HEK293 (cell line): ENCODE measurements at regions not wholly inside any gene's neighbourhood (a gene's known extent, or its start where the extent isn't known, plus 50 kb on each side); places are given as distances from the start of the nearest gene placed in this dataset.

Source experiments
- CTCF ChIA-PET: fragments of 350-600 bp; formaldehyde crosslinking; extraction: SDS; loops from one replicate; lab custom pipeline; 2021; ENCODE audit warnings: antibody characterized with exemption; lab: Yijun Ruan, JAX
- POLR2A ChIA-PET: fragments of 300-600 bp; formaldehyde crosslinking; extraction: SDS; loops from one replicate; lab custom pipeline; 2020; ENCODE audit warnings: antibody characterized with exemption, inconsistent platforms; lab: Yijun Ruan, JAX
- H3K27ac ChIP-seq: fragments of 200-500 bp; sonication (Bioruptor generic); 2 replicates; pipeline ENCODE4 v1.5.1; 2014; ENCODE audit warnings: low read depth, low read length, control low read depth, inconsistent platforms; ENCODE audit errors: extremely low read depth
- H3K36me3 ChIP-seq, 2 experiments: fragments of 200-500 bp in 1 of 2; sonication (Bioruptor generic) in 1 of 2; 1 replicate in 1 of 2; 2 replicates in 1 of 2; pipeline ENCODE4 v1.5.1; 2014 to 2017; ENCODE audit warnings: inconsistent platforms in 2 of 2, low read length in 2 of 2; ENCODE audit not compliant: control insufficient read depth in 2 of 2, insufficient read depth in 1 of 2
- H3K4me1 ChIP-seq: fragments of 200-500 bp; sonication (Bioruptor generic); 2 replicates; pipeline ENCODE4 v1.5.1; 2014; ENCODE audit warnings: mild to moderate bottlenecking, low read length, inconsistent platforms; ENCODE audit not compliant: control insufficient read depth, insufficient read depth
- H3K4me3 ChIP-seq: 2 replicates; pipeline ENCODE4 v1.5.1; 2011; ENCODE audit warnings: low read depth, mild to moderate bottlenecking, control low read depth, low read length, moderate library complexity
- H3K9me3 ChIP-seq: fragments of 200-500 bp; sonication (Bioruptor generic); 2 replicates; pipeline ENCODE4 v1.5.1; 2014; ENCODE audit warnings: low read depth, low read length, inconsistent platforms; ENCODE audit not compliant: control insufficient read depth, insufficient read depth
- MEIS1 ChIP-seq: sonication (generic); formaldehyde crosslinking; IDR thresholded peaks from 2 replicates; pipeline ENCODE4 v1.8.1; 2022; ENCODE audit warnings: missing genetic modification reagents, mild to moderate bottlenecking, borderline replicate concordance
- SCRT1 ChIP-seq: fragments of 450-650 bp; formaldehyde crosslinking; IDR thresholded peaks from 2 replicates; pipeline ENCODE4 v1.5.1; 2016; ENCODE audit warnings: missing biosample characterization, missing genetic modification characterization, borderline replicate concordance
- TRIM28 ChIP-seq: IDR thresholded peaks from 2 replicates; pipeline ENCODE4 v1.6.1; 2011; ENCODE audit warnings: low read length, control low read depth, borderline replicate concordance
- ZBTB1 ChIP-seq: fragments of 450-650 bp; formaldehyde crosslinking; IDR thresholded peaks from 2 replicates; pipeline ENCODE4 v1.5.1; 2016; ENCODE audit warnings: missing biosample characterization, missing genetic modification characterization
- ZNF366 ChIP-seq: fragments of 450-650 bp; formaldehyde crosslinking; conservative IDR thresholded peaks from 2 replicates; pipeline ENCODE4 v1.5.1; 2016; ENCODE audit warnings: missing biosample characterization, missing genetic modification characterization
- ZNF426 ChIP-seq: fragments of 450-650 bp; formaldehyde crosslinking; IDR thresholded peaks from 2 replicates; pipeline ENCODE4 v1.5.1; 2017; ENCODE audit warnings: missing biosample characterization, missing genetic modification characterization, mild to moderate bottlenecking, inconsistent platforms, moderate library complexity
- ZNF654 ChIP-seq: fragments of 450-650 bp; formaldehyde crosslinking; IDR thresholded peaks from 2 replicates; pipeline ENCODE4 v1.5.1; 2016; ENCODE audit warnings: low read depth, missing biosample characterization, missing genetic modification characterization
- ZNF791 ChIP-seq: fragments of 450-650 bp; formaldehyde crosslinking; IDR thresholded peaks from 2 replicates; pipeline ENCODE4 v1.5.1; 2016; ENCODE audit warnings: missing biosample characterization, missing genetic modification characterization
- ZNF792 ChIP-seq: fragments of 450-650 bp; formaldehyde crosslinking; IDR thresholded peaks from 2 replicates; pipeline ENCODE4 v1.5.1; 2016; ENCODE audit warnings: missing biosample characterization, missing genetic modification characterization

DNA sequence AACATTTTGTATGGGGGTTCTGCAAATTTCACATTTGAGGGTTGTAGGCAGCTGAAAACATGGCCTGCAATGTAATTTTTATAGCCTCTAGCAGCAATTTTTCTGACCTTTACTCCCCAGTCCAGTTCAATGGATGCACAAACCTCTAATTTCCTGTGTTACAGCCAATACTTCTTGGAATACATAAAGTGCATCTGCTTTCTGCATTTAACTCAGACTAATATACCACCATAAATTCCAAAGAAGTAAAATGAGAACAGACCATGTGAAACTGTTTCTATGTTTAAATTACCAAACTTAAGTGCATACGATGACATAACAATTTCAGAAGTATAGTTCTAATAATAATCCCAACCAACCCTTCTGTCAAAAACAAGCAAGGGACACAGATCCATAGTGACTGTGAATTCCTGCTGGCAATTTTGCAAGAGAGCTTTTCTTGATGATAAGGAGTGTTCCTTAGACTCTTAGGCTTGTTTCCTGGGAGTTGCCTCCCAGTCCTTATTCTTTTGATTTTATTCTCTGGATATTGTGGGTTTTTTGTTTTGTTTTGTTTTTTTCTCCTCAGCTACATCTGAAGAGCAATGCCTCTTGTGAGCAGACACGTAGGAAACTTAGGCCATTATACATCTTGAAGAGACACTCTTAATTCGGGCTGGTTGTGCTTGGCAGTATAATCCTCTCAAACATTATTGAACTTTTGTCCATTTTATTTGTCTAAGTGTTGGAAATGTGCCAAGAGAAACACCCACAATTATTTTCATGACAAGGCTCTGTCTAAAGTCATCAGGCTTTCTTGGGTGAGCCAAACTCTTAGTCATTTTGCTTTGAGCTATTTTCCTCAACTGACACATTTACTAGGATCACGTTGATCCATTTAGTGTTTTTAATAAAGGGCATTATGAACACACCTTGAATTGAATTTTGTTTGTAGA lies 51.3 kb upstream of the RERGL start:
- CTCF ChIA-PET: interaction anchor here (0.6 to 3.0 kb wide), 7 partner anchors 10 to 1543 kb away, joined by 3 to 11 read pairs (median 4); no protein-coding TSS in a partner anchor
- Histone ChIP-seq H3K9me3 (no peaks in the 10 kb centered on the region), H3K4me1 (peaks cover 9% of the 10 kb centered on the region; the same call in 1 of the 2 replicates), H3K4me3 (no peak overlapping the region), H3K36me3 (no peaks in the 10 kb centered on the region), H3K27ac (0 out of 2 replicates have a peak overlapping the region, but pooled peaks have one; percentile 28)
- no peak for TF ChIP-seq SCRT1 (tag by site-specific recombination)
- TF ChIP-seq TRIM28: 0 out of 2 replicates have a peak, but pooled peaks have one; percentile 54
- TF ChIP-seq ZNF792: no peak
- TF ChIP-seq MEIS1 (CRISPR knock-in tag): 0 out of 2 replicates have a peak, but pooled peaks have one; percentile 27
- TF ChIP-seq ZNF426 (tag by site-specific recombination): no peak
- TF ChIP-seq ZNF366: 0 out of 2 replicates have a peak, but pooled peaks have one; percentile 26
- POLR2A ChIA-PET: no interaction called here

DNA sequence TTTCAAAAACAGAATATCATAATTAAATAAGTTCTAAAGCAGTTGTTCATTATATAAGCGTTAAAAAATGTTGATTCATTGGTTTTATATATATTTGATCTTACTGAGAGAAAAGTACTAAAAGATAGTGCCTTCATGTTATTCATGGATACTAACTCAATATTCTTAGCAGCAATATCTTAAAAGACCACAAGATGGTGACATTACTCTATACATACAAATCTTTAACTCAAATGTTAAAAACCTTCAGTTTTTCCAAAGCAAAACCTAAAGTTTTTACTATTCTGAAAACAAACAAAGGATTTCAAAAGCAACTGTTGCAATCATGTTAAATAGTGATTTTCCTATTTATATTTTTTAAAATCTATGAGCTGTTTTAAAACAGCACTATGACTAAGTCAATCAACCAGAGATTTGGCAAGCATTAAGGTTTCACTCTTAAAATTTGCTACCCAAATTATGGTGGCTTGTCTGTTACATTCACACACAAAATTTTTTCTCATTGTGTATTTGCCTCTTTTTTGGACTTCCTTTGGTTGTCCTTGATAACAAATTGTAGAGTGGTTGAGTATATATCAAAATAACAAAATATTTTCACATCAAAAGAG lies 50.1 kb upstream of the RERGL start:
- ChIA-PET CTCF (interaction anchor here (0.7 to 3.0 kb wide), 12 partner anchors 8 to 338 kb away, joined by 3 to 28 read pairs (median 4); no protein-coding TSS in a partner anchor), POLR2A (no interaction called here)
- Histone ChIP-seq H3K4me3 (no peak overlapping the region), H3K4me1 (peaks cover 9% of the 10 kb centered on the region; the same call in 1 of the 2 replicates), H3K27ac (no peak overlapping the region), H3K9me3 (no peaks in the 10 kb centered on the region), H3K36me3 (no peaks in the 10 kb centered on the region)
- TF ChIP-seq ZNF791 (tag by site-specific recombination): no peak
- peak; percentile 79 for TF ChIP-seq ZNF654 (tag by site-specific recombination)
- TF ChIP-seq ZBTB1 (tag by site-specific recombination): no peak
